ENCODE measurements at regions not wholly inside any gene's neighbourhood (a gene's known extent, or its start where the extent isn't known, plus 50 kb on each side); places are given as distances from the start of the nearest gene placed in this dataset.

- H3K4me1 Mint-ChIP-seq (ENCODE audit: unreplicated experiment) = no peaks in the 10 kb centered on the region
- DNase-seq (ENCODE audit: low spot score) = no peak
- H3K36me3 Mint-ChIP-seq (ENCODE audit: low read depth, unreplicated experiment) = no peaks in the 10 kb centered on the region
- no peak overlapping the region for H3K27ac Mint-ChIP-seq (ENCODE audit: unreplicated experiment)
- TF ChIP-seq CTCF (IDR thresholded peaks at IDR 0.05; ENCODE audit: unreplicated experiment) = no peak
- H3K9me3 Mint-ChIP-seq (ENCODE audit: unreplicated experiment) = no peaks in the 10 kb centered on the region
- H3K4me3 Mint-ChIP-seq (ENCODE audit: unreplicated experiment) = no peak overlapping the region
- H3K27me3 Mint-ChIP-seq (ENCODE audit: unreplicated experiment) = peaks cover 1% of the 10 kb centered on the region
These were observed 91.8 kb downstream of the KLF6 start for GRCh38 chr10:3693022-3693697.

- H3K36me3 Mint-ChIP-seq (ENCODE audit: low read depth, unreplicated experiment) = no peaks in the 10 kb centered on the region
- H3K9me3 Mint-ChIP-seq (ENCODE audit: unreplicated experiment) = no peaks in the 10 kb centered on the region
- no peak overlapping the region for H3K27ac Mint-ChIP-seq (ENCODE audit: unreplicated experiment)
- no peak for TF ChIP-seq CTCF (IDR thresholded peaks at IDR 0.05; ENCODE audit: unreplicated experiment)
- no peak for DNase-seq (ENCODE audit: low spot score)
- no peaks in the 10 kb centered on the region for H3K4me1 Mint-ChIP-seq (ENCODE audit: unreplicated experiment)
- no peak overlapping the region for H3K4me3 Mint-ChIP-seq (ENCODE audit: unreplicated experiment)
- H3K27me3 Mint-ChIP-seq (ENCODE audit: unreplicated experiment) = peaks cover 1% of the 10 kb centered on the region
These were observed 92.5 kb downstream of the KLF6 start for GRCh38 chr10:3692387-3692999.

- H3K4me1 Mint-ChIP-seq (ENCODE audit: unreplicated experiment) = no peaks in the 10 kb centered on the region
- H3K4me3 Mint-ChIP-seq (ENCODE audit: unreplicated experiment) = no peak overlapping the region
- no peaks in the 10 kb centered on the region for H3K9me3 Mint-ChIP-seq (ENCODE audit: unreplicated experiment)
- no peak for TF ChIP-seq CTCF (IDR thresholded peaks at IDR 0.05; ENCODE audit: unreplicated experiment)
- H3K27ac Mint-ChIP-seq (ENCODE audit: unreplicated experiment) = no peak overlapping the region
- DNase-seq (ENCODE audit: low spot score) = no peak
- H3K36me3 Mint-ChIP-seq (ENCODE audit: low read depth, unreplicated experiment) = no peaks in the 10 kb centered on the region
- peaks cover 1% of the 10 kb centered on the region for H3K27me3 Mint-ChIP-seq (ENCODE audit: unreplicated experiment)
These were observed 93.5 kb downstream of the KLF6 start for GRCh38 chr10:3691482-3691881.

DNA sequence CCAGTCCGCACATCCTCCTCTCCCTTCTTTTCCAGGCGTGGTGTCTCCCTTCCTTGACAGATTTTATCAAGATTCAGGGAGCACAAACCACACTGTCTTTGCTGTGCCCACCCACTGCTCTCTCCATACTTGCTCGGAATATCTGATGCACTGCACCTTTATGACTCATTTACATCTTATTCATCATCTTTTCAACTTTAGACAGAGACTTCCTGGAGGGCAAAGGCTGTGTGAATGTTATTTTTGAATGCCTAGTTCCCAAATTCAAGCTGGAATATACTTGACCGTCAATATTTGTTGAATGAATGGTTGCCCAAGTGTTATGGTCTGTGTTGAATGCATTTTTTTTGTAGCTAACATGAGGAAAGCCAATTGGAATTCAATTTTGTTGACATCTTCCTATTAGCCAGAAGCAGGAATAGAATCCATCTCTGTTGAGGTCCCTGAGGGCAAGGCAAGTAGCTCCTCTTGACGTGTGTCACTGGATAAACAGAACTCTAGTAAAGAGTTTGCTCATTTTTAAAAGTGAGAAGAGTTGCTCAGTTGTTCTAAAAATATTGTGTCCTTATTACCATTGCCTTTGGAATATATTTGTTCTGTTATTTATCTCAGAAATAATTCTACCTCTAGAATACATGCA lies 95.0 kb downstream of the KLF6 start:
- Mint-ChIP-seq H3K9me3 (ENCODE audit: unreplicated experiment) (no peaks in the 10 kb centered on the region), H3K27ac (ENCODE audit: unreplicated experiment) (no peak overlapping the region), H3K36me3 (ENCODE audit: low read depth, unreplicated experiment) (no peaks in the 10 kb centered on the region), H3K4me1 (ENCODE audit: unreplicated experiment) (no peaks in the 10 kb centered on the region), H3K4me3 (ENCODE audit: unreplicated experiment) (no peak overlapping the region), H3K27me3 (ENCODE audit: unreplicated experiment) (no peaks in the 10 kb centered on the region)
- no peak for TF ChIP-seq CTCF (IDR thresholded peaks at IDR 0.05; ENCODE audit: unreplicated experiment)
- no peak for DNase-seq (ENCODE audit: low spot score)

GRCh38 chr10:3687510-3688081 lies 97.4 kb downstream of the KLF6 start:
- Mint-ChIP-seq H3K4me1 (ENCODE audit: unreplicated experiment) (no peaks in the 10 kb centered on the region), H3K4me3 (ENCODE audit: unreplicated experiment) (no peak overlapping the region), H3K27ac (ENCODE audit: unreplicated experiment) (no peak overlapping the region), H3K27me3 (ENCODE audit: unreplicated experiment) (peaks cover 1% of the 10 kb centered on the region), H3K9me3 (ENCODE audit: unreplicated experiment) (no peaks in the 10 kb centered on the region), H3K36me3 (ENCODE audit: low read depth, unreplicated experiment) (no peaks in the 10 kb centered on the region)
- TF ChIP-seq CTCF (IDR thresholded peaks at IDR 0.05; ENCODE audit: unreplicated experiment) = no peak
- DNase-seq (ENCODE audit: low spot score) = no peak

Data from endothelial cell (in vitro differentiated cells).